PFSK-1 (cell line): ENCODE measurements at regions not wholly inside any gene's neighbourhood (a gene's known extent, or its start where the extent isn't known, plus 50 kb on each side); places are given as distances from the start of the nearest gene placed in this dataset.

ENCODE experiments used
- FOXP2 ChIP-seq: optimal IDR thresholded peaks from 2 replicates; pipeline ENCODE3; 2011; ENCODE audit warnings: borderline replicate concordance, control low read depth, inconsistent platforms; ENCODE audit not compliant: insufficient read depth; ENCODE audit errors: extremely low read length, extremely low read depth
- POLR2AphosphoS5 ChIP-seq: IDR thresholded peaks from 2 replicates; pipeline ENCODE4 v1.6.1; 2012; ENCODE audit warnings: low read depth, mild to moderate bottlenecking, control low read depth, low read length, moderate library complexity
- REST ChIP-seq, 2 experiments: IDR thresholded peaks; 2 replicates each; pipeline versions ENCODE4 v1.6.1 to v1.8.0; 2011 to 2012; ENCODE audit warnings: low read depth in 2 of 2, low read length in 2 of 2, control low read depth in 1 of 2, inconsistent platforms in 1 of 2, mild to moderate bottlenecking in 1 of 2, moderate library complexity in 1 of 2; ENCODE audit not compliant: insufficient read depth in 1 of 2
- SIN3A ChIP-seq: IDR thresholded peaks from 2 replicates; pipeline ENCODE4 v1.6.1; 2012; ENCODE audit warnings: mild to moderate bottlenecking, low read length, moderate library complexity, borderline replicate concordance; ENCODE audit not compliant: insufficient read depth
- TAF1 ChIP-seq: IDR thresholded peaks from 2 replicates; pipeline ENCODE4 v1.6.1; 2012; ENCODE audit warnings: low read length, control low read depth, borderline replicate concordance; ENCODE audit not compliant: insufficient read depth

- TF ChIP-seq FOXP2: no peak
- no peak for TF ChIP-seq POLR2AphosphoS5
- no peak for TF ChIP-seq TAF1
- no peak for TF ChIP-seq REST (IDR thresholded peaks at IDR 0.05; ENCODE audit: insufficient read depth in 1 of 2, low read depth in 2 of 2, low read length in 2 of 2)
- TF ChIP-seq SIN3A: no peak
These were observed 155.2 kb downstream of the LIG4 start for GRCh38 chr13:108060111-108060510.

DNA sequence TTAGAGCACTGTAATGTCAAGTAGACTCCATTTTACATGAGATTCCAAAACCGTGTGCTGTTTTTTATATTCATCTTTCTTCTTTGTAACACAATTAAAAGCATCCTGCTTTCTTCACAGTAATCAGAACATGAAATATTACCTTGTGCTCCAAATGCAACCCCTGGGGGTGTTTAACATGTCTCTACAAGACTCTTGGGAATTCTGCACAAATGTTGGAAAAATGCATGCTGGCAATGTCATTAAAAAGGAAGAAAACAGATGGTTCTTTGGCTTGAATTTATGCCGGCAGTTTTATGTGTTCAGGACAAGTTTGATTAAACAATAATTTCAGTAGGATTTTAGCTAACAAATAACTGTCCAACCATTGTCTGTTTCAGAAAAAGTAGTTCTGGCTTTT lies 159.1 kb downstream of the LIG4 start:
- TF ChIP-seq SIN3A (no peak), REST (IDR thresholded peaks at IDR 0.05; ENCODE audit: insufficient read depth in 1 of 2, low read depth in 2 of 2, low read length in 2 of 2) (no peak), POLR2AphosphoS5 (no peak), FOXP2 (no peak), TAF1 (no peak)

- TF ChIP-seq SIN3A: no peak
- TF ChIP-seq TAF1: no peak
- no peak for TF ChIP-seq REST (IDR thresholded peaks at IDR 0.05; ENCODE audit: insufficient read depth in 1 of 2, low read depth in 2 of 2, low read length in 2 of 2)
- no peak for TF ChIP-seq POLR2AphosphoS5
- TF ChIP-seq FOXP2: no peak
These were observed 166.1 kb downstream of the LIG4 start for GRCh38 chr13:108049211-108049610.

DNA sequence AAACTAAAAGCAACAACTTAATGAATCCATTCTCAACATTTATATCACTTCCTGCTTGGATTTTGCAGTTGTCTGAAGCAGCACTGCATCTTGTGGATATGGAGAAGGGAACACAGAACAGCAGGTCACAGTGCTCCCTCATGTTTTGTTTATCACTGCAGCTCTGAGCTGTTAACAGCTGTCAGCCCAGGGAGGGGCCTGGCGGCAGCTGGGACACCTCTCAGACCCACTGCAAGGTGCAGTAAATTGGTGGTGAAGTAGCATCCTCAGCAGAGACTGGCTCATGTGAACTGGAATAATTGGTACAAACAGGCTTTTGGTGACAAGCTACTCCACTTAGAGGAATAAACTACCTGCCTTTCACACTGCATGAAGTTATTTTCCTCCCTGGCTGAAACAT lies 170.4 kb downstream of the LIG4 start:
- no peak for TF ChIP-seq FOXP2
- TF ChIP-seq TAF1: no peak
- no peak for TF ChIP-seq REST (IDR thresholded peaks at IDR 0.05; ENCODE audit: insufficient read depth in 1 of 2, low read depth in 2 of 2, low read length in 2 of 2)
- TF ChIP-seq SIN3A: no peak
- no peak for TF ChIP-seq POLR2AphosphoS5

DNA sequence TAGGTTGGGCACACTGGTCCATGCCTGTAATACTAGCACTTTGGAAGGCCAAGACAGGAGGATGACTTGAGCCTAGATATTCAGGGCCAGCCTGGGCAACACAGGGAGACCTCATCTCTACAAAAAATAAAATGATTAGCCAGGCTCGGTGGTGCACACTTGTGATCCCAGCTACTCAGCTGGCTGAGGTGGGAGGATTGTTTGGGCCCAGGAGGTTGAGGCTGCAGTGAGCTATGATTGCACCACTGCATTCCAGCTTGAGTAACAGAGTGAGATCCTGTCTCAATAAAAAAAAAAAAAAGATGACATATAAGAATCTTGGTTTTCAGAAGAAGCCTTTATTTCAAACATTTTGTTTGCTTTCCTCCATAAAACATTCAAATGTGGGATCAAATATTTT lies 178.0 kb downstream of the LIG4 start:
- TF ChIP-seq POLR2AphosphoS5 (no peak), TAF1 (no peak), SIN3A (no peak), FOXP2 (no peak), REST (IDR thresholded peaks at IDR 0.05; ENCODE audit: insufficient read depth in 1 of 2, low read depth in 2 of 2, low read length in 2 of 2) (no peak)
